NCI-H2227 (cell line): ENCODE measurements at regions not wholly inside any gene's neighbourhood (a gene's known extent, or its start where the extent isn't known, plus 50 kb on each side); places are given as distances from the start of the nearest gene placed in this dataset.
"Not testable (repeated sequence)": the region's sequence is repeated elsewhere in the genome, so short reads cannot be mapped to it uniquely, and the experiment has no call there.

Experiments used
- DNase-seq: peaks from one replicate; lab custom pipeline; 2025; ENCODE audit not compliant: unreplicated experiment; lab: John Stamatoyannopoulos, UW

DNA sequence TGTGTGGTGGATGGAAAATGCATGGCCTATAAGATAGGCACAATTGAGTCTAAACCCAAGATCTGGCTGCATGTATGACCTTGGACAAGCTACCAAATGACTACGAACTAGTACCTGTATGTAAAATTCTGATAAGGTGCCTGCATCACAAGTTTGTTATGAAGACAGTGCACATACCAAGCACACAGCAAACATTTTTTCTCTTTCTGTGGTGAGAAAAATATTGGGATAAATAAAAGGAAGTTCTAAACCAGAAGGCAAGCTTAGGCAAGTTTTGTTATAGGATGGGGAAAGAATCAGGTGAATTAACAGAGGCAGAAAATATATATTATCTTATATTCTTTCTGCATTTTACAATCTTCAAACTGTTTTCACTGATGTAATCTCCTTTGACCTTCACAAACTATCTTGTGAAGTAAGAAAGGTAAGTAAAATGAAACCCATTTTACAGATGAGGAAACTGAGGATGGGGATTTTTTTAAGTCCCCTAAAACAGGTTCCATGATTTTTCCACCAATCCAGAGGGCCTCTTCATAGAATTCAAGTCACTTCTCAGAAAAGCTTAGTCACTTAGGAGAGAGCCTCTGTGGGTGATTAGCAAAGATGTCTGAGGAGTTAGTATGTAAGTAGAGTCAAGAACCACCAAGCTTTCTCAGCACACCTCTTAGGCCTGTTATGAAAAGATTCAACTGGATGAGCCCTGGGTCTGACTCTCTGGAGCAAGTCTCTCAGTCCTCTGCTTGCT, 132.0 kb upstream of the RAP1B start:
- DNase-seq: no peak

DNA sequence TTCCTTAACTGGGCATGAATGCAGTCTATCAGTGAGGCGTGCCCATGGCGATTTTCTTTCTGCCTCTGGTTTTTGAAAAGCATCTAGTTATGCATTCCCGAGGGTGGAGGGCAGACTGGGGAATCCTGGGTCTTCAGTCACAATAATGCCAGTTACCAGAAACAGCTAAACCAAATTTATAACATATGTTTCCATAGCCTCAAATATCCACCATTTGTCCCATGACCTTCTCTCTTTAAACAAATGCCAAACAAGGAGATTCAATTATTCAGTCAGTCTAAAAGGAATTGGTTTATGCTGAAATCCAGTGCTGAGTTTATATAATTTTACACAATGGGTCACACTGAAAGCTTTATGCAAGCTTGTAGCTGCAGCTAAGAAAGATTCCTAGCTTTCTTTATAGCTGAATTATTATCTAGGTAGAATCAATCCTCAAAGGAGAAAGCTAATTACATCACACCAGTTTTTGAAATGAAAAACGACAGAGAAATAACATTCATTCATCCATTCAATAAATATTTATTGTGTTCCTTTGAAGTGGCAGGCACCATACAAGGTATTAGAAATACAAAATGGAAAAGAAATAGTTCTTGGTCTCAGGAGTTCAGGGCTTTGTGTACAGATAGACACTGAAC, 131.3 kb upstream of the RAP1B start:
- no peak for DNase-seq

DNA sequence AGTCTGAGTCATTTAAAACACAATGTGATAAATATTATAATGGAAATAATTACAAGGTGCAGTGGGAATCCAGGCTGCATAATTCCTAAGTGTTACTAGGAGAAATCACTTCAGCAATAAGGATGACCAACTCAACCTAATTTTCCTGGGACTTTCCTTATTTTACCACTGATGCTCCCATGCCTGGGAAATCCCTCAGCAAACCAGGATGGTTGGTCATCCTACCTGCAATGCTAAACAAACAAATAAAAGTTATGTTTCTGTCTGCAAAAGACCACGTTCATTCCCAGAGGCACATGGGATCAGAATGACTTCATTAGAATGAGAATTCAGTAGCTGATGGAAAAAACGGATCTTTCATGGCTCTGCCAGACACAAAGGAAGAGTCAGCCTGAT, 130.8 kb upstream of the RAP1B start:
- DNase-seq: no peak

DNA sequence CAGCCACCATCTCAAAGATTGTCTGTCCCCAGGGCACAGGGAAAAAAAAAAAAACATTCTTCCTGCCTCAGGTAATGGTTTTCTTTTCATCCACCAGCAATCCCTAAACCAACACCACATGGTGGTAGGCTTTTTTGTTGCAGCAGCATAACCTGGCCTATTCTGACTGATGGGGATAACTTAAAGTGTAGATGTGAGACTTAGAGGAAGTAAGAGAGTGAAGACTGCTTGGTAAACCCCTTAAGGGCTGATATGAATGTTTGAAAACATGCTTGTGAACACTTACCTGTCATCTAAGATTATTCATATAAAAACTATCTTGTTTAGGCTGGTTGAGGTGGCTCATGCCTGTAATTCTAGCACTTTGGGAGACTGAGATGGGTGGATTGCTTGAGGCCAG, 130.2 kb upstream of the RAP1B start:
- no peak for DNase-seq

DNA sequence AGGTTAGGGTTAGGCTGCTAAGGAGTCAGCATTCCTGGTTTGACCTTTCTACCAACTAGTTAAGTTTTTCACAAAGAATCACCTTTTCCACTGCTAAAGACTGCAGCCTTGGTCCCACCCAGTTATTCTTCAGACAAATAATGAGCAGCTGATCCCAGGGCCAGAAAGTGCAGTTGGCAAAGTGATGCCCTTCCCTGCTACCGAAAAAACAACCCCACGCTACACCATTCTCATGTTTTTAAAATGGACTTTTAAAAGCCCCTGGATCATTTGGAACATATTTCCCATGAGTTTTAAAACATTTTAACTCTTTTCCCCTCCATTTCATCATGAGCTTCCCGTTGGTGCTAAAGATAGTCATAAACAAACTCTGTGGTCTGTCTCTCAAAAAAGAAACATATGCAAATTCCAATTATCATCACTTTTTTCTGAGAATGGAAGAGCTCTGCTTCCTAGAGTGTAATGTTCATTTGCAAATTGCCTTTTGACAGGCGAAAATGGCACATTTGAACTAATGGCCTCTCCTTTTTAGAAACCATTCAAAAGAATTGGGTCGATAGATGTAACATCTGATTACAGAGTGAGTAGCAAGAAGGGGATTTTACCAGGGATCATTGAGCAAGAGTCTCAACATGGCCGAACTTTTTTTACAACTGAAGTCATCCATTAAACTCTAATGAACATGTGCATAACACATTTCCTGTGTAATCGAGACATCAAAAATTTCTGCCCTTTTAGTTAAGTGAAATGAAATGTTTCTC, 129.3 kb upstream of the RAP1B start:
- DNase-seq: no peak

DNA sequence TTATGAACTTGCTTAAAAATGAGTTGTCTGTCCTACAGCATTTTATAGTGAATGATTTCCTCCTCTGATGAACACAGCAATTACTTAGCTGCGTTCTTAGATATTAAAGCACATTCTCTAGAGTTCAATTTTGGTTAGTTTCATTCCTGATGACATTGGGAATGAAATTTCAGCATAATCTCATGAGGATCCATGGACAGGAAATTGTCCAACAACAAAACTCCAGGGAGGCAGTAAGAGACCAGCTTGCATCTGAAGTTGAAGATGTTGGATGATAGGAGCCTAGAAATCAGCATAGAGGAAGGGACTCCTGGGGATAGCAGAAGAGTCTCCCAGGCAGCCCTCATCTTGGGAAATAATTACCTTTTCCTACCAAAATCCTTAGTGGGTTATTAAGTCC, 128.7 kb upstream of the RAP1B start:
- DNase-seq: no peak

DNA sequence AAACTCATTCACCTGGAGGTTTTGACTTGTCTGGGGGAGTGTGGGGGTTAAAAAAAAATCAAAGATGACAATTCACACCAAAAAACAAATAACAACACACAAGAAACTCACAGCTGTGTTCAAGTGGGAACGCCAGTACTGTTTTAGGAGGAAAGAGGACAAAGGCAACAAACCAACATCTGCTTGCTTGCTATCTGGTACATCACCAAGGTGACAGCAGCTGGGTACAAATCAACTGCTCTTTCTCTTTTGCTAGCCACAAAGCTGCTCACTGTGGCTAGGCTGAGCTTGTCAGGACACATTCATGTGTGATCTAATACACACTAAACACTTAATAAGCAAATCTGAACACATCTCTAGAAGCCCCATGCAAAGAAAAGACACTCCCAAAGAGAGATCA, 128.0 kb upstream of the RAP1B start:
- no peak for DNase-seq

DNA sequence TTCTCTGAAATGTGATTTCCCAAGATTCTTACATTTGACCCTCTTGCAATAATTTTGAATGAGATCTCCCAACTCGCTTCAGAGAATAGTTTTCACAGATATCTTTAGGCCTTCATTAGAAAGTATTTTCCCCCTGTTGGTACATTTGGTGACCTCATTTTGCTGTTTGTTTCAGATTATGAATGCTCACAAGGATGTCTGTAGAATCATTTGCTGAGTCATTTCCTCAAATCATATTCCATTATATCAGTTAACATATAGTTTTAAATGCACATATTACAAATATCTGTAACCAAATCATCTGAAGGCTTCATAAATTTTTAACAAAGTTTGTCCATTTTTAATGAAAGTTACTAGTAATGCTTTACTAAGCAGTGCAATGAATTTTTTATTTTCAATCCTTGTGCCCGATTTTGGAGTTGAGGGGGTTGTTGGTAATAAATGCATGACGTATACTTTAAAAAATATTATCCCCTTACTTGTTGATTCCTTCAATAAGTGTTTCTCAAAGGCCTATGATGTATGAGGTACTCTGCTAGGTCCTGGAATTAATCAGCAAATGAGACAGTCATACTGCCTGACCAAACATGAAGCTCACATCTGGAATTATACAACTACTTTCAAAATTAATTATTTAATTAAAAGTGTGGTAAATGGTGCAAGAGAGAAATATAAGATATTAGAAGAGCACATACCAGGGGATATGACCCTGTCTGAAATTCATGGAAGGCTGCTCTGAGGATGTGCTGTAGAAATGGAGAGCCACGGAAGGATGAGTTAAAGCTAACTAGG, 126.9 kb upstream of the RAP1B start:
- DNase-seq: no peak

DNA sequence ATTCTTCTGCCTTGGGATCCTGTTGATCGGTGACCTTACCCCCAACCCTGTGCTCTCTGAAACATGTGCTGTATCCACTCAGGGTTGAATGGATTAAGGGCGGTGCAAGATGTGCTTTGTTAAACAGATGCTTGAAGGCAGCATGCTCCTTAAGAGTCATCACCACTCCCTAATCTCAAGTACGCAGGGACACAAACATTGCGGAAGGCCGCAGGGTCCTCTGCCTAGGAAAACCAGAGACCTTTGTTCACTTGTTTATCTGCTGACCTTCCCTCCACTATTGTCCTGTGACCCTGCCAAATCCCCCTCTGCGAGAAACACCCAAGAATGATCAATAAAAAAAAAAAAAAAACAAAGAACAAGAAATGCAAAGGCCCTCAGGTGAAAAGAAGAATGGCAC, 126.1 kb upstream of the RAP1B start:
- not testable (repeated sequence) for DNase-seq

DNA sequence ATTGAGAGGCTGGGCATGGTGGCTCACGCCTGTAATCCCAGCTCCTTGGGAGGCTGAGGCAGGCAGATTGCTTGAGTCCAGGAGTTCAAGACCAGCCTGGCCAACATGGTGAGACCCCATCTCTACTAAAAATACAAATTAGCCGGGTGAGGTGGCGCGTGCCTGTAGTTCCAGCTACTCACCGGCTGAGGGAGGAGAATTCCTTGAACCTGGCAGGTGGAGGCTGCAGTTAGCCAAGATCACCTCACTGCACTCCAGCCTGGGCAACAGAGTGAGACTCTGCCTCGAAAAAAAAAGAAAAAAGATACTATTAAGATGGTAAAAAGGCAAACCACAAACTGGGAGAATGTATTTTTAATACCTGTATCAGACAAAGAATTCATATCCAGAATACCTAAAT, 124.2 kb upstream of the RAP1B start:
- not testable (repeated sequence) for DNase-seq

DNA sequence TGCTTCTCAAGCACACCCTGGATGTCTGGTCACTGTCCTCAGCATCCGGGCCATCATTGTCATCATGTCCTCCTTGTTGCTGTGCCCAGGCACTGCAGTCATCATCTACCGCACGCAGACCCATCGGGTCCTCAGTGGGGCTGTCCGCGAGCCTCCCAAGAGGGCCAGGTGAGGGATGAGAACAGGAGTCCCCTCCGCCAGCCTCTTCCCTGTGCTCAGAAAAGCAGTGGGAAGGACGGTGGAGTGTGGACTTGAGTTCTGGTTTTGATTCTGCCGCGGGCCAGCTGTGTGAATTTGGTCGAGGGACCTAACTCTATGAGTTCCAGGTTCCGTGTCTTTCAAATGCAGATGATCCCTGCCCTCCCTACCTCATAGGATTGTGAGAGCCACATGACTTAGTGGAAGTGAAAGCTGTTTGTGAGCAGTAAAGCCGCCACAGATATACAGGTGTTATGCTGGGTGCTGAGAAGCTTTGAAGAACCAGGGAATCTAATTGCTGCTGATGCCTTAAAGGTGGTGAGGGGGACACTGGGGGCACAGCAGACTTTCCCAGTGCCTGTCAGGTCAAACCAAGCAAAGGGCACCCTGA, 122.9 kb upstream of the RAP1B start:
- DNase-seq: no peak

DNA sequence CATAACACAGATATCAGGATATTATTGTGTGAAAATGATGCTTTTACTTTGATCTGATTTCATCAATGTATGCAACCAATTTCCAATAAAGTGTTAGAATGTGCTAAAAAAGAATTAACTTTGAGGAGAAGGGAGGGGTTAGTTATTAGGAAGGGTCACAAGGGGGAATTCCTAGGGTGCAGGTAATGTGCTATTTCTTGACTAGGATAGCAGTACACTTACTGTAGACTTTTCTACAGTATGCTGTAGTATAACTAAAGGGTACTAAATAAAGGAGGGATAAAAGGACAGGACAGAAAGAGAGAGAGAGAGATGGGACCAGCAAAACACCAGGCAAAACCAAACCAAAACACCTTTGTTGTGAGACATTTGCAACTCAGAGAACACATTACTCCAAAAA, 121.4 kb upstream of the RAP1B start:
- no peak for DNase-seq

DNA sequence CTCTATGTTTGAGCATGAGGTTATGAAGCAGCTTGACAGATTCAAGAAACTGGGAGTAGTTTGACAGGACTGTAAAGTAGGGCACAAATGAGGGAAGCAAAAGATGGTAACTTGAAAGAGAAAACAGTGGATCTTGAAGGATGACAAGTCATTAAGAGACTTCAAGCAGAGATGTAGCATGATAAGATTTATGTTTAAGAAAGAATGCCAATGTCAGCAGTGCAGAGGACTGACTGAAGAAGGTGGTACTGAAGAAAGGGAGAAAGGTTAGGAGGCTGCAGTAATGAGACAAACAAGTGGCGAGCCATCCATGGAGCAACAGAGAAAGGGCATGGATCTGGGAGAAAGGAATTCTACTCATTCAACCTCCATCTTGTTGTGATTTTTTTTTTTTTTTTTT, 120.2 kb upstream of the RAP1B start:
- no peak for DNase-seq

DNA sequence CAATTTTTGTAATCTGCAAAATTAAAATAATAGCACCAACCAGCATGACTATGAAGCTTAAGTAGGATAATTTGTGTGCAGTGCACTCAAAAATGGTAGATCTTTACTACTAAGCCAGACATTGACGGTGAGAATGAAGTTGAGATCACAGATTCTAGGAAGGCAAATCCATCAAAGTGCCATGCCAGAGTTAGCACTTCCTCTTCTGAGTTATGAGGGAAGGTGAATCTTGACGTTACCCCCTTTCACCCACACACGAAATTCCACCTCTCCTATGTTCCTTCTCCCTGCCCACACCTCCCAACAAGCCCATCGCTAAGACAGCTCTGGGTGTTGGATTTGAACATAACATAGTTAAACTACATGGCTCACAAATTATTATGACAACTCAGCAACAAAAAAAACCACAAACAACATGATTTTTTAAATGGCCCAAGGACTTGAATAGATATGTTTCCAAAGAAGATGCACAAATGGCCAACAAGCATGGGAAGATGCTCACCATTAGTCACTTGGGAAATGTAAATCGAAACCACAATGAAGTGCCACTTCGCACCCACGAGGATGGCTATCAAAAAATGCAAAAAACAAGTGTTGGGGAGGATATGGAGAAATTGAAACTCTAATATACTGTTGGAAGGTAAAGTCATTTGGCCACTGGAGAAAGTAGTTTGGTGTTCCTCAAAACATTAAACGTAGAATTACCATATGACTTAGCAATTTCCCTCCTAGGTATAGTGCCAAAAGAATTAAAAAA, 119.3 kb upstream of the RAP1B start:
- DNase-seq: no peak

DNA sequence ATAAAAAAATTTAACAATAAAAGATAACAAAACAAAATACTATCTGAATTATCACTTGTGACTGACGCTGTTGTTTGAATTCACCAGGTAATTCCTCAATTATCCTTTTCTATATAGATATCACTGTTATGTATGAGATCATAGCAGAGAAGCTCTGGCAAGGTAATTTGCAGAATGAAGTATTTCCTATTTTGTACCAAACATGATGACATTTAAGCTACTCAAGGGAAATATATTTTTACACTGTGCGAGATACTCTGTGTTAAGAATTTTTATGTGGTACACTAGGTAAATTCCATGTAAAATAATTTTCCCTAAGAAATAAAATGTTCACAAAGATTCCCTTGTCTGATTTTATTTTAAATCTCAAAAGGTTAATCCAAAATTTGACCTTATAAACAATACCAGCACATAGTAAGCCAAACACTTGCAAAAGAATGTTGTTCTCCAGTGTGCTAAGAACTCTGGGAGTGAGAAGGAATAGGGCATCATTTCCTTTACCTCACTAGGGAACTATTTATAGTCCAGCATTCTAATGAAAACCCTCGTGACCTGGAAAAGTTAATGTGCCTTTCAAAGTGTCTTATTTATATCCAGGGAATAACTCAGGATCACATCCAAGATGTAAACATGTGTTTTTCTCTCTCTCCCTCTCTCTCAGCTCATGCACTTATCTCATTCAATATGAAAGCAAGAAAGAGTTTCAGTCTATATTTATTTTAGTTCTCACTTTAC, 115.2 kb upstream of the RAP1B start:
- DNase-seq: no peak

DNA sequence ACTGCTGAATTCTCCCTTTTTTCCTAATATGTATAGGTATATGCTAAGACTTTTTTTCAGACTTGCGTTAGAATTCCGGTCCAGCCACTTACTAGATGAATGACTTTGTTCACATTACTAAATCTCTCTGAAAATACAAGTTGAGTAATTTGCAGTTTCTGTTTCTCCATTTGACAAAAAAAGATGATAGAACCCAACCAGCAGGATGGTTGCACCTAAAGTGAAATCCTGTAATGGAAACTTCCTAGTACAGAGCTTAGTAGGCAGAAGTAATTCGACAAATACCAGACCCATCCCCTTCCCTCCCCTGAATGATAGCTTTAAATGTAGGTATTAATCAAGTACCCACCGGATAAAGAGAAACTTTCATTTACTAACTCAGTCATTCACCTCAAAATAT, 113.6 kb upstream of the RAP1B start:
- DNase-seq: no peak

DNA sequence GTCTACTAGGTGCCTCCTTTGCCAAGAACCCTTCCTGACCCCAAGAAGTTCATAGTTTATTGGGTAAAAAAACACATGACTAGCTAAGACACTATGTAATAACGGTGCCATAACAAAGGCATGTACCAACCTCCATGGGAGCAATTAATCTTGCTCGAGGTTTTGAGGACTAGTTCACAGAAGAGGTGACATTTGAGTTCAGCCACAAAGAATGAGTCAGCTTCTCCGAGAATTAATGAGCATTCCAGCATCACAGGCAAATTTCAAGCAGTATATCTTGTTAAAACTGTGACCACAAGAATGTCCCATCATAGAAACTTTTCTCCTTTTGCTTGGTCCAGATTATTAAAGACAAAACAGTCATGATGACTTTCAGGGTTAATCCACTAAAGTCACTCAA, 113.0 kb upstream of the RAP1B start:
- DNase-seq: no peak

DNA sequence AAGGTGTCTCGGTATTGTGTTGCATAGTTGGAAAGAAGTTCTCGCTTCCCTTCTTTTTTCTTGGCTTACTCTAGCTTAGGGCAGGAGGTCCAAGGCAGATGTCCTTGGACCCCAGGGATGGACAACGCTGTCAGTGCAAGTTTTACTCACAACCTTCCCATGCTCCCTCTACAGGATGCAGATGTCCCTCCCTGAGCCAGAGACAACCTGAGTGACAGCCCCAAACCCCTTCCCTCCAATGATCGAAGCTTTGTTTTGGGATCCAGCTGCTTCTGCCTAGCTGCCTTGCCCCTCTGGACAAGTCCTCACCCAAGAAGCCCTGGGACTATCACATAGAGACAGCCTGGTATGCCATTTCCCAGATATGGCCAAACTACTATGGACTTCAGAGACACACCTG, 112.0 kb upstream of the RAP1B start:
- DNase-seq: no peak

DNA sequence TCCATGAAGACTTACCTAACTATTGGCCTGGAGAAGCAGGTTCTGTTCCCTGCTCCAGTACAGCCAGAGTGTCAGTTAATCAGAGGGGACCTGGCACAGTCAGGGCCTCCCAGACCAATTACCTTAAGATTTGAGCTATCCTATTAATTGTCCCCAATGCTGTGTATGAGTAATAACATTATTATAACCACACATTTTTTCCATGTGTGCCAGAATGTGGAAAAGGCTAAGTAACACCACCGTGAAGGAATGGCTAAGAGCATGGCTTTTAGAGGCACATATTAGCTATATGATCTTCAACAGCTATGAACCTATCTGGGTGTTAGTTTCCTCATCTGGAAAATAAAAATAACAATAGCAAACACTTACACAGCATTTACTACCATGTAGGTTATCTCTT, 111.1 kb upstream of the RAP1B start:
- no peak for DNase-seq

DNA sequence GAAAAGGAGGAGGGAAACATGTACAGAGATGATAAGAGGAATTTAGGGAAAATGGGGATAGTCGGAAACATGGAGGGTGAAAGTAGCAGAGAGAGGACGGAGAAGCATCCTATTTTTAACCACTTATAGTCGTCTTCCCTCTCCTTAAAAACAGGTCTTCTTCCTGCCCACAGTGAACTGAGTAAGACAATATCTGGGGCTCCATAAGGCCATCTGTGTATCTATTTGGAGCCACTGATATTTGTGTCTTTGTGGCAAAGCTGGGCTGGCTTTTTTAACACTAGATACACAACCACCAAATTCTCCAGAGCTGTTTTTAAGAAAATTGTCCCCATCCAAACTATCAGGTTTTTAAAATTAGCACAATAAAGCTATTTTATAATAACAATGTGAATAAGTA, 109.5 kb upstream of the RAP1B start:
- no peak for DNase-seq
